ENCODE measurements at regions not wholly inside any gene's neighbourhood (a gene's known extent, or its start where the extent isn't known, plus 50 kb on each side); places are given as distances from the start of the nearest gene placed in this dataset.

- no peak for TF ChIP-seq CREB5 (CRISPR knock-in tag; IDR thresholded peaks at IDR 0.05; ENCODE audit: low read depth)
- no peak for TF ChIP-seq RARB (CRISPR knock-in tag; IDR thresholded peaks at IDR 0.05)
These were observed 477.1 kb downstream of the FSCB start (continued) for GRCh38 chr14:44029933-44030332.

- TF ChIP-seq TSHZ2 (CRISPR knock-in tag; IDR thresholded peaks at IDR 0.05), result no peak
- no peak for TF ChIP-seq ZNF70 (CRISPR knock-in tag; IDR thresholded peaks at IDR 0.05)
- TF ChIP-seq ESRRG (CRISPR knock-in tag; IDR thresholded peaks at IDR 0.05), result no peak
- TF ChIP-seq TCF4 (CRISPR knock-in tag; IDR thresholded peaks at IDR 0.05; ENCODE audit: borderline replicate concordance), result no peak
- TF ChIP-seq CSRNP3 (CRISPR knock-in tag; IDR thresholded peaks at IDR 0.05), result no peak
- TF ChIP-seq BACH2 (CRISPR knock-in tag; IDR thresholded peaks at IDR 0.05; ENCODE audit: borderline replicate concordance), result no peak
- no peak for TF ChIP-seq CSDC2 (CRISPR knock-in tag; IDR thresholded peaks at IDR 0.05)
- TF ChIP-seq GLIS3 (CRISPR knock-in tag; IDR thresholded peaks at IDR 0.05), result no peak
- no peak for TF ChIP-seq ZFP3 (CRISPR knock-in tag; IDR thresholded peaks at IDR 0.05)
- no peak for TF ChIP-seq ZNF565 (CRISPR knock-in tag; conservative IDR thresholded peaks at IDR 0.05; ENCODE audit: low read depth)
- TF ChIP-seq SNAI2 (CRISPR knock-in tag; IDR thresholded peaks at IDR 0.05), result no peak
- TF ChIP-seq TOX (CRISPR knock-in tag; IDR thresholded peaks at IDR 0.05; ENCODE audit: borderline replicate concordance), result no peak
- TF ChIP-seq ZNF8 (CRISPR knock-in tag; IDR thresholded peaks at IDR 0.05), result no peak
- TF ChIP-seq ZC3H10 (CRISPR knock-in tag; IDR thresholded peaks at IDR 0.05), result no peak
- TF ChIP-seq RARB (CRISPR knock-in tag; IDR thresholded peaks at IDR 0.05), result no peak
- no peak for TF ChIP-seq PATZ1 (CRISPR knock-in tag; IDR thresholded peaks at IDR 0.05; ENCODE audit: borderline replicate concordance)
- TF ChIP-seq ISL1 (CRISPR knock-in tag; IDR thresholded peaks at IDR 0.05), result no peak
- TF ChIP-seq ARNTL (CRISPR knock-in tag; IDR thresholded peaks at IDR 0.05; ENCODE audit: borderline replicate concordance, low read depth), result no peak
- no peak for ATAC-seq
These were observed 479.7 kb downstream of the FSCB start for GRCh38 chr14:44027397-44027796.

- no peak for TF ChIP-seq CSRNP3 (CRISPR knock-in tag; IDR thresholded peaks at IDR 0.05)
- no peak for ATAC-seq
These were observed 496.5 kb downstream of the FSCB start for GRCh38 chr14:44010595-44010994.

GRCh38 chr14:44010071-44010470 is 497.0 kb downstream of the FSCB start:
- ATAC-seq, result no peak
- TF ChIP-seq ZNF565 (CRISPR knock-in tag; conservative IDR thresholded peaks at IDR 0.05; ENCODE audit: low read depth), result no peak
- no peak for TF ChIP-seq SNAI2 (CRISPR knock-in tag; IDR thresholded peaks at IDR 0.05)
- no peak for TF ChIP-seq RARB (CRISPR knock-in tag; IDR thresholded peaks at IDR 0.05)
- TF ChIP-seq OSR1 (CRISPR knock-in tag; IDR thresholded peaks at IDR 0.05), result no peak
- TF ChIP-seq TSHZ2 (CRISPR knock-in tag; IDR thresholded peaks at IDR 0.05), result no peak
- no peak for TF ChIP-seq TOX (CRISPR knock-in tag; IDR thresholded peaks at IDR 0.05; ENCODE audit: borderline replicate concordance)
- no peak for TF ChIP-seq ZNF70 (CRISPR knock-in tag; IDR thresholded peaks at IDR 0.05)
- TF ChIP-seq BACH2 (CRISPR knock-in tag; IDR thresholded peaks at IDR 0.05; ENCODE audit: borderline replicate concordance), result no peak
- no peak for TF ChIP-seq CREB5 (CRISPR knock-in tag; IDR thresholded peaks at IDR 0.05; ENCODE audit: low read depth)
- no peak for TF ChIP-seq CSRNP3 (CRISPR knock-in tag; IDR thresholded peaks at IDR 0.05)
- no peak for TF ChIP-seq ZFP30 (CRISPR knock-in tag; IDR thresholded peaks at IDR 0.05)
- no peak for TF ChIP-seq CSDC2 (CRISPR knock-in tag; IDR thresholded peaks at IDR 0.05)
- TF ChIP-seq TCF4 (CRISPR knock-in tag; IDR thresholded peaks at IDR 0.05; ENCODE audit: borderline replicate concordance), result no peak
